HG03135 (cell line): ENCODE measurements at regions not wholly inside any gene's neighbourhood (a gene's known extent, or its start where the extent isn't known, plus 50 kb on each side); places are given as distances from the start of the nearest gene placed in this dataset.
"Not testable (repeated sequence)": the region's sequence is repeated elsewhere in the genome, so short reads cannot be mapped to it uniquely, and the experiment has no call there.

ENCODE experiments used
- ATAC-seq: cut with Tn5 transposase; IDR thresholded peaks from one replicate; pipeline ENCODE4 v1.9.1; 2021; ENCODE audit warnings: mild to moderate bottlenecking, moderate library complexity; ENCODE audit not compliant: unreplicated experiment

GRCh38 chr13:90715485-90715884 is 632.0 kb upstream of the MIR17HG start:
- no peak for ATAC-seq

GRCh38 chr13:90717451-90717936 is 630.0 kb upstream of the MIR17HG start:
- ATAC-seq = no peak

GRCh38 chr13:90719461-90719860 is 628.0 kb upstream of the MIR17HG start:
- ATAC-seq = no peak

GRCh38 chr13:90721937-90722336 is 625.5 kb upstream of the MIR17HG start:
- no peak for ATAC-seq

- no peak for ATAC-seq
Measured at GRCh38 chr13:90723381-90723780, 624.1 kb upstream of the MIR17HG start.

- no peak for ATAC-seq
Measured at GRCh38 chr13:90726375-90726774, 621.1 kb upstream of the MIR17HG start.

- ATAC-seq = no peak
Measured at GRCh38 chr13:90732049-90732448, 615.4 kb upstream of the MIR17HG start.

GRCh38 chr13:90734497-90734896 is 613.0 kb upstream of the MIR17HG start:
- ATAC-seq = not testable (repeated sequence)

GRCh38 chr13:90738881-90739280 is 608.6 kb upstream of the MIR17HG start:
- no peak for ATAC-seq

- ATAC-seq = no peak
Measured at GRCh38 chr13:90740099-90740498, 607.4 kb upstream of the MIR17HG start.

GRCh38 chr13:90742381-90742780 is 605.1 kb upstream of the MIR17HG start:
- no peak for ATAC-seq

- no peak for ATAC-seq
Measured at GRCh38 chr13:90746230-90746629, 601.3 kb upstream of the MIR17HG start.

GRCh38 chr13:90750021-90750420 is 597.5 kb upstream of the MIR17HG start:
- no peak for ATAC-seq

GRCh38 chr13:90751026-90751425 is 596.5 kb upstream of the MIR17HG start:
- ATAC-seq = no peak

- ATAC-seq = no peak
Measured at GRCh38 chr13:90752070-90752469, 595.4 kb upstream of the MIR17HG start.

- ATAC-seq = no peak
Measured at GRCh38 chr13:90757127-90757680, 590.3 kb upstream of the MIR17HG start.

- no peak for ATAC-seq
Measured at GRCh38 chr13:90760639-90761038, 586.8 kb upstream of the MIR17HG start.

GRCh38 chr13:90763476-90764150 is 583.9 kb upstream of the MIR17HG start:
- ATAC-seq = no peak

- ATAC-seq = no peak
Measured at GRCh38 chr13:90766386-90766902, 581.0 kb upstream of the MIR17HG start.

GRCh38 chr13:90768116-90768515 is 579.4 kb upstream of the MIR17HG start:
- no peak for ATAC-seq

- no peak for ATAC-seq
Measured at GRCh38 chr13:90769387-90769786, 578.1 kb upstream of the MIR17HG start.

GRCh38 chr13:90770334-90770733 is 577.2 kb upstream of the MIR17HG start:
- no peak for ATAC-seq
